HCT116 (cell line): ENCODE measurements at regions not wholly inside any gene's neighbourhood (a gene's known extent, or its start where the extent isn't known, plus 50 kb on each side); places are given as distances from the start of the nearest gene placed in this dataset.

ENCODE experiments used
- ATAC-seq: fragments of 200-7000 bp; cut with Tn5 transposase; 2 replicates; pipeline ENCODE4 v1.9.1; 2020; ENCODE audit warnings: mild to moderate bottlenecking, moderate library complexity
- BruUV-seq: library from RNA; stranded (reverse); fragments of 400-500 nt; replicated peaks from 2 replicates; lab custom pipeline; 2021; lab: Mats Ljungman, UMichigan
- CTCF ChIA-PET: fragments of 300-600 bp; sonication (Branson Sonifier 250); formaldehyde crosslinking; loops from one replicate; lab custom pipeline; 2021; ENCODE audit warnings: antibody characterized with exemption; lab: Charles Lee
- POLR2A ChIA-PET: fragments of 300-600, 350-600 bp; sonication (Branson Sonifier 250); formaldehyde crosslinking; loops from one replicate; lab custom pipeline; 2021; ENCODE audit warnings: antibody characterized with exemption; lab: Charles Lee
- RAD21 ChIA-PET, 2 experiments: fragments of 300-600 bp; sonication (Branson Sonifier 250); formaldehyde crosslinking; loops; one replicate each; lab custom pipeline; 2023; ENCODE audit warnings: low total read pairs in 2 of 2; ENCODE audit not compliant: uncharacterized antibody in 2 of 2, unreplicated experiment in 2 of 2, low non-redundant PET in 1 of 2; lab: Charles Lee
- DNase-seq: peaks from one replicate; pipeline ENCODE4 v3.0.0-alpha.2; 2010; ENCODE audit warnings: low read depth, low spot score
- H2AFZ ChIP-seq: fragments of 200-600 bp; shearing (Covaris generic), sonication (generic); 2 replicates; pipeline ENCODE4 v1.6.1; 2017; ENCODE audit warnings: low read depth, mixed run types, mixed read lengths, antibody characterized with exemption, low read length; ENCODE audit not compliant: poor library complexity, severe bottlenecking
- H3K27ac ChIP-seq: 2 replicates; pipeline ENCODE4 v1.5.1; 2012; ENCODE audit warnings: low read depth, low read length
- H3K27me3 ChIP-seq: fragments of 200-600 bp; sonication (generic); 2 replicates; pipeline ENCODE4 v1.6.1; 2016; ENCODE audit warnings: mixed run types, low read length, mixed read lengths; ENCODE audit not compliant: insufficient read depth
- H3K36me3 ChIP-seq, 2 experiments: fragments of 200-500 bp in 1 of 2; fragments of 200-600 bp in 1 of 2; sonication (Bioruptor generic) in 1 of 2; sonication (generic) in 1 of 2; 2 replicates each; pipeline versions ENCODE4 v1.5.1 to v1.6.1; 2014 to 2016; ENCODE audit warnings: low read length in 2 of 2, inconsistent platforms in 1 of 2, mixed read lengths in 1 of 2, mixed run types in 1 of 2; ENCODE audit not compliant: insufficient read depth in 2 of 2, control insufficient read depth in 1 of 2
- H3K4me1 ChIP-seq, 2 experiments: fragments of 200-600 bp in 1 of 2; sonication (generic) in 1 of 2; 2 replicates each; pipeline versions ENCODE4 v1.5.1 to v1.6.1; 2012 to 2017; ENCODE audit warnings: low read length in 2 of 2, inconsistent platforms in 1 of 2, mild to moderate bottlenecking in 1 of 2, mixed read lengths in 1 of 2, mixed run types in 1 of 2, moderate library complexity in 1 of 2; ENCODE audit not compliant: insufficient read depth in 2 of 2, control insufficient read depth in 1 of 2
- H3K4me2 ChIP-seq: fragments of 200-600 bp; sonication (generic); 2 replicates; pipeline ENCODE4 v1.6.1; 2017; ENCODE audit warnings: mixed run types, low read length, mixed read lengths
- H3K4me3 ChIP-seq, 2 experiments: fragments of 200-600 bp in 1 of 2; sonication (generic) in 1 of 2; replicated peaks in 1 of 2; 2 replicates each; pipeline ENCODE4 v1.5.1; 2011 to 2016; ENCODE audit warnings: low read length in 2 of 2, control low read depth in 1 of 2, low read depth in 1 of 2, mild to moderate bottlenecking in 1 of 2, mixed read lengths in 1 of 2, mixed run types in 1 of 2
- H3K79me2 ChIP-seq: fragments of 200-600 bp; sonication (generic); 2 replicates; pipeline ENCODE4 v1.6.1; 2017; ENCODE audit warnings: mild to moderate bottlenecking, mixed run types, low read length, moderate library complexity, mixed read lengths; ENCODE audit not compliant: insufficient read depth
- H3K9ac ChIP-seq: fragments of 200-600 bp; sonication (generic); 2 replicates; pipeline ENCODE4 v1.6.1; 2016; ENCODE audit warnings: low read length, mixed read lengths
- H3K9me2 ChIP-seq: fragments of 200-600 bp; sonication (generic), shearing (Covaris generic); 2 replicates; pipeline ENCODE4 v1.6.1; 2017; ENCODE audit warnings: mixed run types, mild to moderate bottlenecking, moderate library complexity; ENCODE audit not compliant: insufficient read depth
- H3K9me3 ChIP-seq, 2 experiments: fragments of 200-500 bp in 1 of 2; fragments of 200-600 bp in 1 of 2; sonication (Bioruptor generic) in 1 of 2; sonication (generic) in 1 of 2; 2 replicates each; pipeline ENCODE4 v1.6.1; 2014 to 2017; ENCODE audit warnings: low read length in 2 of 2, mixed read lengths in 2 of 2, inconsistent platforms in 1 of 2, low read depth in 1 of 2, mild to moderate bottlenecking in 1 of 2, mixed run types in 1 of 2, moderate library complexity in 1 of 2; ENCODE audit not compliant: control insufficient read depth in 1 of 2, insufficient read depth in 1 of 2
- H4K20me1 ChIP-seq: fragments of 200-600 bp; sonication (generic), shearing (Covaris generic); 2 replicates; pipeline ENCODE4 v1.6.1; 2017; ENCODE audit warnings: mixed run types, mild to moderate bottlenecking, moderate library complexity; ENCODE audit not compliant: insufficient read depth
- EZH2 ChIP-seq: fragments of 200-600 bp; sonication (generic); IDR thresholded peaks from 2 replicates; pipeline ENCODE4 v1.6.1; 2017; ENCODE audit warnings: antibody characterized with exemption, mixed run types
- FOSL1 ChIP-seq: IDR thresholded peaks from 2 replicates; pipeline ENCODE4 v1.6.1; 2012; ENCODE audit warnings: low read depth
- JUND ChIP-seq: IDR thresholded peaks from 2 replicates; pipeline ENCODE4 v1.6.1; 2012
- SP1 ChIP-seq: IDR thresholded peaks from 2 replicates; pipeline ENCODE4 v1.6.1; 2012; ENCODE audit warnings: low read depth
- TCF7L2 ChIP-seq: IDR thresholded peaks from 2 replicates; pipeline ENCODE4 v1.7.0; 2011; ENCODE audit warnings: borderline replicate concordance, inconsistent platforms; ENCODE audit not compliant: insufficient read depth, insufficient read length; ENCODE audit errors: extremely low read depth
- YY1 ChIP-seq: IDR thresholded peaks from 2 replicates; pipeline ENCODE4 v1.6.1; 2011; ENCODE audit warnings: low read length, low read depth, moderate library complexity, mild to moderate bottlenecking; ENCODE audit not compliant: insufficient replicate concordance; ENCODE audit errors: extremely low read depth
- ZFX ChIP-seq: fragments of 450-650 bp; IDR thresholded peaks from 2 replicates; pipeline ENCODE4 v1.6.1; 2017
- intact Hi-C: fragments of 100-400 bp; cut with micrococcal nuclease; formaldehyde crosslinking; loops from 2 replicates; pipeline ENCODE4 v1.10.0; 2022
- TF ChIP-seq, protein P1 (sequence below): IDR thresholded peaks from 2 replicates; pipeline ENCODE4 v1.6.1; 2011; ENCODE audit warnings: mild to moderate bottlenecking, low read length, moderate library complexity; ENCODE audit not compliant: insufficient replicate concordance; ENCODE audit errors: extremely low read depth
- TF ChIP-seq, protein P2 (sequence below): IDR thresholded peaks from 2 replicates; pipeline ENCODE4 v1.6.1; 2012; ENCODE audit warnings: low read depth
- TF ChIP-seq, protein P3 (sequence below), 3 experiments: fragments of 200-600 bp in 1 of 3; sonication (generic) in 1 of 3; IDR thresholded peaks in 2 of 3; conservative IDR thresholded peaks in 1 of 3; 2 replicates each; pipeline ENCODE4 v1.5.1; 2012 to 2017; ENCODE audit warnings: low read depth in 2 of 3, low read length in 2 of 3, antibody characterized with exemption in 1 of 3, borderline replicate concordance in 1 of 3, control low read depth in 1 of 3, mild to moderate bottlenecking in 1 of 3, mixed read lengths in 1 of 3, mixed run types in 1 of 3, moderate library complexity in 1 of 3; ENCODE audit not compliant: insufficient read depth in 1 of 3

DNA sequence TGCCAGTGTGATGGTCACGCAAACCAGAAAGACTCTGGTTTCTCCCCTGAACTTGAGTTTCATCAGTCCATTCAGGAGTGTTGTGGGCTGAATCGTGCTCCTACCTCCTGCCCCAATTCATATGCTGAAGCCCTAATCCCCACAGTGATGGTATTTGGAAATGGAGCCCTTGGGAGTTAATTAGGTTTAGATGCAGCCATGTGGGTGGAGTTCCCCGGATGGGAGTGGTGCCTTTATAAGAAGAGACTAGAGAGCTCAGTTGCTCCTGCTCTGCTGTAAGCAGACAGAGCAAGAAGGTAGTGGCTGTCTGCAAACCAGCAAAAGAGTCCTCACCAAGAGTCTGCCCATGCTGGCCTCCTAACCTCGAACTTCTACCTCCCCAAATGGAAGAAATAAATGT is 160.3 kb upstream of the DYNLRB2 start:
- no peak for ATAC-seq
- Histone ChIP-seq H3K27ac (no peak overlapping the region), H3K4me2 (no peak overlapping the region), H3K4me3 (no peak overlapping the region), H3K9me2 (no peaks in the 10 kb centered on the region), H3K36me3 (no peaks in the 10 kb centered on the region), H3K9ac (no peak overlapping the region), H3K4me1 (no peaks in the 10 kb centered on the region), H3K27me3 (no peaks in the 10 kb centered on the region), H3K79me2 (no peaks in the 10 kb centered on the region), H4K20me1 (no peaks in the 10 kb centered on the region), H3K9me3 (peaks cover 40% of the 10 kb centered on the region in 2 experiments; a peak in 3 of 4 replicates), H2AFZ (no peak overlapping the region)
- RAD21 ChIA-PET = no interaction called here
- POLR2A ChIA-PET = no interaction called here
- CTCF ChIA-PET = no interaction called here
- no peak for DNase-seq
- BruUV-seq = no TSS peak
- TF ChIP-seq ZFX = no peak
- intact Hi-C loops = no loop called here

DNA sequence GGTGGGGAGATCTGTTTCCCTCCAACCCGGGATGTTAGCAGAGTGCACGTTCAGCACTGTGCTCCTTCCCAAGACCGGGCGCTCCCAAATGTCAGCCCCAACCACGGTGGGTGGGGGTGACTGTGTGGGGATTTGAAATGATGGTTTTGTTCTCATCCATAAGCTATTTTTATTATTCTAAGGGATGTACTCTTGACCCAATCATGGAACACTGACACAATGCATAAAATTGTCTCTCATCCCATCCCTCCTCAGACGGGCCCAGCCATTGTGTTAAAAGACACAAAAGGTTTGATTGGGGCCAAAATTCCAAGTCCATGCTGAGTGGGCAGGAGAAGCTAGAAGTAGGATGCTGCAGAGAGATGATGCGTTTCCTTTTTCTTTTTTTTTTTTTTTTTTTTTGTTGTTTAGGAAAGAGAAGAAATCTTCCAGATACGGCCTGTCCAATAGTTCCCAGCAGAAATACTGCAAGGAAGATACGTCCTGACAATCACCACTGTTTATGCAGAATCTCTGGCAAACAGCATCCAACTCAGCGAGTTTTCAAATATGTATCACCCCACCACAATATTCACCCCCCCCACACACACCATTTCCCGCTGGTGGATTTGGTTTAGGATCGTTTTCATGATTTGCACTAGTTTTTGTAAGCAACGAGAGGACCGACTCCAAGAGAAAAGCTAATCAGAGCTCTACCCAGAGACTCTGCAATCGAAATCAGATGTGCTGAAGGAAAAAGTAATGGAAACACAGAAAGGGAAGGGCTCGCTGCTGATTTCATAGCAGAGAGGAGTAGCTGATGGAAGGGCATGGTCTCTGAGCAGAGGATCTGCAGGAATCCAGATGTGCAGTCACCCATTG is 163.5 kb upstream of the DYNLRB2 start:
- no peaks in the 10 kb centered on the region for H3K79me2 ChIP-seq
- no peak overlapping the region for H2AFZ ChIP-seq
- CTCF ChIA-PET = no interaction called here
- H3K9ac ChIP-seq = no peak overlapping the region
- POLR2A ChIA-PET = no interaction called here
- DNase-seq = no peak
- no TSS peak for BruUV-seq
- peaks cover 44 to 46% of the 10 kb centered on the region in 2 experiments; a peak in 2 of 4 replicates for H3K9me3 ChIP-seq
- H3K4me3 ChIP-seq = no peak overlapping the region
- H3K27me3 ChIP-seq = no peaks in the 10 kb centered on the region
- H3K4me2 ChIP-seq = no peak overlapping the region
- H3K27ac ChIP-seq = no peak overlapping the region
- no peaks in the 10 kb centered on the region for H3K36me3 ChIP-seq
- ATAC-seq = no peak
- RAD21 ChIA-PET = no interaction called here
- no peaks in the 10 kb centered on the region for H4K20me1 ChIP-seq
- no peaks in the 10 kb centered on the region for H3K4me1 ChIP-seq
- H3K9me2 ChIP-seq = no peaks in the 10 kb centered on the region
- intact Hi-C loops = no loop called here
- TF ChIP-seq EZH2 (no peak), TCF7L2 (no peak), JUND (no peak), SP1 (no peak), FOSL1 (no peak), ZFX (no peak), YY1 (no peak)
- TF ChIP-seq, protein P1, sequence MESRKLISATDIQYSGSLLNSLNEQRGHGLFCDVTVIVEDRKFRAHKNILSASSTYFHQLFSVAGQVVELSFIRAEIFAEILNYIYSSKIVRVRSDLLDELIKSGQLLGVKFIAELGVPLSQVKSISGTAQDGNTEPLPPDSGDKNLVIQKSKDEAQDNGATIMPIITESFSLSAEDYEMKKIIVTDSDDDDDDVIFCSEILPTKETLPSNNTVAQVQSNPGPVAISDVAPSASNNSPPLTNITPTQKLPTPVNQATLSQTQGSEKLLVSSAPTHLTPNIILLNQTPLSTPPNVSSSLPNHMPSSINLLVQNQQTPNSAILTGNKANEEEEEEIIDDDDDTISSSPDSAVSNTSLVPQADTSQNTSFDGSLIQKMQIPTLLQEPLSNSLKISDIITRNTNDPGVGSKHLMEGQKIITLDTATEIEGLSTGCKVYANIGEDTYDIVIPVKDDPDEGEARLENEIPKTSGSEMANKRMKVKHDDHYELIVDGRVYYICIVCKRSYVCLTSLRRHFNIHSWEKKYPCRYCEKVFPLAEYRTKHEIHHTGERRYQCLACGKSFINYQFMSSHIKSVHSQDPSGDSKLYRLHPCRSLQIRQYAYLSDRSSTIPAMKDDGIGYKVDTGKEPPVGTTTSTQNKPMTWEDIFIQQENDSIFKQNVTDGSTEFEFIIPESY = no peak
- TF ChIP-seq, protein P2, sequence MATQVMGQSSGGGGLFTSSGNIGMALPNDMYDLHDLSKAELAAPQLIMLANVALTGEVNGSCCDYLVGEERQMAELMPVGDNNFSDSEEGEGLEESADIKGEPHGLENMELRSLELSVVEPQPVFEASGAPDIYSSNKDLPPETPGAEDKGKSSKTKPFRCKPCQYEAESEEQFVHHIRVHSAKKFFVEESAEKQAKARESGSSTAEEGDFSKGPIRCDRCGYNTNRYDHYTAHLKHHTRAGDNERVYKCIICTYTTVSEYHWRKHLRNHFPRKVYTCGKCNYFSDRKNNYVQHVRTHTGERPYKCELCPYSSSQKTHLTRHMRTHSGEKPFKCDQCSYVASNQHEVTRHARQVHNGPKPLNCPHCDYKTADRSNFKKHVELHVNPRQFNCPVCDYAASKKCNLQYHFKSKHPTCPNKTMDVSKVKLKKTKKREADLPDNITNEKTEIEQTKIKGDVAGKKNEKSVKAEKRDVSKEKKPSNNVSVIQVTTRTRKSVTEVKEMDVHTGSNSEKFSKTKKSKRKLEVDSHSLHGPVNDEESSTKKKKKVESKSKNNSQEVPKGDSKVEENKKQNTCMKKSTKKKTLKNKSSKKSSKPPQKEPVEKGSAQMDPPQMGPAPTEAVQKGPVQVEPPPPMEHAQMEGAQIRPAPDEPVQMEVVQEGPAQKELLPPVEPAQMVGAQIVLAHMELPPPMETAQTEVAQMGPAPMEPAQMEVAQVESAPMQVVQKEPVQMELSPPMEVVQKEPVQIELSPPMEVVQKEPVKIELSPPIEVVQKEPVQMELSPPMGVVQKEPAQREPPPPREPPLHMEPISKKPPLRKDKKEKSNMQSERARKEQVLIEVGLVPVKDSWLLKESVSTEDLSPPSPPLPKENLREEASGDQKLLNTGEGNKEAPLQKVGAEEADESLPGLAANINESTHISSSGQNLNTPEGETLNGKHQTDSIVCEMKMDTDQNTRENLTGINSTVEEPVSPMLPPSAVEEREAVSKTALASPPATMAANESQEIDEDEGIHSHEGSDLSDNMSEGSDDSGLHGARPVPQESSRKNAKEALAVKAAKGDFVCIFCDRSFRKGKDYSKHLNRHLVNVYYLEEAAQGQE = no peak
- TF ChIP-seq, protein P3, sequence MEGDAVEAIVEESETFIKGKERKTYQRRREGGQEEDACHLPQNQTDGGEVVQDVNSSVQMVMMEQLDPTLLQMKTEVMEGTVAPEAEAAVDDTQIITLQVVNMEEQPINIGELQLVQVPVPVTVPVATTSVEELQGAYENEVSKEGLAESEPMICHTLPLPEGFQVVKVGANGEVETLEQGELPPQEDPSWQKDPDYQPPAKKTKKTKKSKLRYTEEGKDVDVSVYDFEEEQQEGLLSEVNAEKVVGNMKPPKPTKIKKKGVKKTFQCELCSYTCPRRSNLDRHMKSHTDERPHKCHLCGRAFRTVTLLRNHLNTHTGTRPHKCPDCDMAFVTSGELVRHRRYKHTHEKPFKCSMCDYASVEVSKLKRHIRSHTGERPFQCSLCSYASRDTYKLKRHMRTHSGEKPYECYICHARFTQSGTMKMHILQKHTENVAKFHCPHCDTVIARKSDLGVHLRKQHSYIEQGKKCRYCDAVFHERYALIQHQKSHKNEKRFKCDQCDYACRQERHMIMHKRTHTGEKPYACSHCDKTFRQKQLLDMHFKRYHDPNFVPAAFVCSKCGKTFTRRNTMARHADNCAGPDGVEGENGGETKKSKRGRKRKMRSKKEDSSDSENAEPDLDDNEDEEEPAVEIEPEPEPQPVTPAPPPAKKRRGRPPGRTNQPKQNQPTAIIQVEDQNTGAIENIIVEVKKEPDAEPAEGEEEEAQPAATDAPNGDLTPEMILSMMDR (IDR thresholded peaks at IDR 0.05 in 2 of 3, conservative IDR thresholded peaks at IDR 0.05 in 1 of 3; ENCODE audit: borderline replicate concordance in 1 of 3, insufficient read depth in 1 of 3, low read depth in 2 of 3, low read length in 2 of 3) = no peak
